GM12874 (cell line): ENCODE measurements at regions not wholly inside any gene's neighbourhood (a gene's known extent, or its start where the extent isn't known, plus 50 kb on each side); places are given as distances from the start of the nearest gene placed in this dataset.

Experiments
- CTCF ChIP-seq: IDR thresholded peaks from 2 replicates; pipeline ENCODE4 v1.5.1; 2011; ENCODE audit warnings: low read depth, mild to moderate bottlenecking, control low read depth, low read length, moderate library complexity; ENCODE audit not compliant: insufficient read depth

GRCh38 chr10:78434886-78435285 lies 401.2 kb downstream of the RPS24 start:
- TF ChIP-seq CTCF, result no peak

- TF ChIP-seq CTCF, result no peak
These were observed 402.0 kb downstream of the RPS24 start for GRCh38 chr10:78435484-78436221.

GRCh38 chr10:78436222-78436573 lies 402.5 kb downstream of the RPS24 start:
- TF ChIP-seq CTCF, result no peak

- no peak for TF ChIP-seq CTCF
These were observed 403.2 kb downstream of the RPS24 start for GRCh38 chr10:78436706-78437406.

GRCh38 chr10:78437407-78437768 lies 403.7 kb downstream of the RPS24 start:
- TF ChIP-seq CTCF, result no peak

- TF ChIP-seq CTCF, result 0 out of 2 replicates have a peak, but pooled peaks have one; percentile 14
These were observed 404.6 kb downstream of the RPS24 start for GRCh38 chr10:78437998-78438906.
